K562 (cell line): ENCODE measurements at regions not wholly inside any gene's neighbourhood (a gene's known extent, or its start where the extent isn't known, plus 50 kb on each side); places are given as distances from the start of the nearest gene placed in this dataset.

ENCODE experiments used
- EGR1 ChIP-seq: fragments of 450-650 bp; conservative IDR thresholded peaks from 2 replicates; pipeline ENCODE4 v1.6.1; 2017; ENCODE audit warnings: mild to moderate bottlenecking
- EP400 ChIP-seq: fragments of 450-650 bp; IDR thresholded peaks from 2 replicates; pipeline ENCODE4 v1.6.1; 2017; ENCODE audit warnings: antibody characterized with exemption, mild to moderate bottlenecking, moderate library complexity
- GABPB1 ChIP-seq: sonication (generic); formaldehyde crosslinking; IDR thresholded peaks from 2 replicates; pipeline ENCODE4 v1.8.0; 2022; ENCODE audit warnings: mild to moderate bottlenecking, missing genetic modification reagents
- KAT7 ChIP-seq: sonication (generic); formaldehyde crosslinking; IDR thresholded peaks from 2 replicates; pipeline ENCODE4 v1.8.0; 2022; ENCODE audit warnings: missing genetic modification reagents, mild to moderate bottlenecking, borderline replicate concordance
- KDM5B ChIP-seq: fragments of 200-600 bp; sonication (generic); IDR thresholded peaks from 2 replicates; pipeline ENCODE4 v1.6.1; 2012; ENCODE audit warnings: low read depth, mild to moderate bottlenecking, moderate library complexity, low read length, control low read depth, inconsistent platforms; ENCODE audit not compliant: insufficient replicate concordance
- MYC ChIP-seq, 2 experiments: fragments of 250-450 bp in 1 of 2; sonication (Bioruptor Pico) in 1 of 2; IDR thresholded peaks; 2 replicates each; pipeline versions ENCODE4 v1.5.1 to v1.6.1; 2012 to 2021; ENCODE audit warnings: low read depth in 2 of 2, borderline replicate concordance in 1 of 2, improper control_type of control experiment in 1 of 2, low read length in 1 of 2, mild to moderate bottlenecking in 1 of 2, moderate library complexity in 1 of 2
- NCOA6 ChIP-seq: fragments of 450-650 bp; IDR thresholded peaks from 2 replicates; pipeline ENCODE4 v1.6.1; 2017; ENCODE audit warnings: mild to moderate bottlenecking
- RBM39 ChIP-seq: fragments of 200-400 bp; formaldehyde crosslinking; optimal IDR thresholded peaks from 2 replicates; pipeline ENCODE3; 2018; ENCODE audit warnings: low read depth, low read length
- SMAD1 ChIP-seq: fragments of 150-350 bp; IDR thresholded peaks from 2 replicates; pipeline ENCODE4 v1.6.1; 2014; ENCODE audit warnings: low read length, low read depth; ENCODE audit not compliant: partially characterized antibody
- SUPT5H ChIP-seq: fragments of 450-650 bp; IDR thresholded peaks from 2 replicates; pipeline ENCODE4 v1.6.1; 2016
- ZKSCAN1 ChIP-seq: fragments of 150-350 bp; IDR thresholded peaks from 2 replicates; pipeline ENCODE4 v1.6.1; 2016; ENCODE audit warnings: low read depth, low read length
- ZNF197 ChIP-seq: fragments of 200-800 bp; sonication (Bioruptor generic); IDR thresholded peaks from 2 replicates; pipeline ENCODE4 v1.6.1; 2016; ENCODE audit warnings: low read depth, missing genetic modification characterization, missing compliant biosample characterization
- TF ChIP-seq, protein P1 (sequence below), 3 experiments: fragments of 200-800 bp in 1 of 3; sonication (Bioruptor generic) in 1 of 3; sonication (generic) in 1 of 3; formaldehyde crosslinking in 1 of 3; IDR thresholded peaks; 2 replicates each; pipeline versions ENCODE4 v1.6.1 to v1.8.0; 2016 to 2022; ENCODE audit warnings: mild to moderate bottlenecking in 2 of 3, missing compliant biosample characterization in 2 of 3, missing genetic modification characterization in 2 of 3, missing genetic modification reagents in 1 of 3
- TF ChIP-seq, protein P2 (sequence below): fragments of 450-650 bp; conservative IDR thresholded peaks from 2 replicates; pipeline ENCODE4 v1.6.1; 2016; ENCODE audit warnings: missing genetic modification characterization, low read depth, mild to moderate bottlenecking, control low read depth, missing compliant biosample characterization
- TF ChIP-seq, protein P3 (sequence below): fragments of 200-800 bp; sonication (Bioruptor generic); IDR thresholded peaks from 2 replicates; pipeline ENCODE4 v1.6.1; 2017; ENCODE audit warnings: missing genetic modification characterization, missing compliant biosample characterization

DNA sequence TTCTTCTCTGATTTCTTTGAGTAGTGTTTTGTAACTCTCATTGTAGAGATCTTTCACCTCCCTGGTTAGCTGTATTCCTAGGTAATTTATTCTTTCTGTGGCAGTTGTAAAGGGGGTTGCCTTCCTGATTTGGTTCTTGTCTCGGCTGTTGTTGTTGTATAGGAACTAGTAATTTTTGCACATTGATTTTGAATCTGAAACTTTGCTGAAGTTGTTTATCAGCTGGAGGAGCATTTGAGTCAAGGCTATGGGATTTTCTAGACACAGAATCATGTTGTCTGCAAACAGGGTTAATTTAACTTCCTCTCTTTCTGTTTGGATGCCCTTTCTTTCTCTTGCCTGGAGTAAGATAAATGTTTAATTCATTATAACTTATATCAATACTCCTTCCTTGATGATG, 86.4 kb downstream of the OLIG3 start (continued):
- TF ChIP-seq, protein P1, sequence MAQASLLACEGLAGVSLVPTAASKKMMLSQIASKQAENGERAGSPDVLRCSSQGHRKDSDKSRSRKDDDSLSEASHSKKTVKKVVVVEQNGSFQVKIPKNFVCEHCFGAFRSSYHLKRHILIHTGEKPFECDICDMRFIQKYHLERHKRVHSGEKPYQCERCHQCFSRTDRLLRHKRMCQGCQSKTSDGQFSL (CRISPR knock-in tag; IDR thresholded peaks at IDR 0.05) = no peak
- TF ChIP-seq, protein P1 (tag; IDR thresholded peaks at IDR 0.05) = no peak
- TF ChIP-seq EGR1 (no peak), MYC (IDR thresholded peaks at IDR 0.05; ENCODE audit: low read depth, low read length) (no peak), MYC (CRISPR knock-in tag; IDR thresholded peaks at IDR 0.05; ENCODE audit: borderline replicate concordance, low read depth) (no peak), GABPB1 (CRISPR knock-in tag) (no peak), EP400 (no peak), RBM39 (no peak), ZKSCAN1 (no peak), SMAD1 (no peak), KAT7 (CRISPR knock-in tag) (no peak), KDM5B (no peak), SUPT5H (no peak), ZNF197 (CRISPR knock-in tag) (no peak), NCOA6 (no peak)
- TF ChIP-seq, protein P2, sequence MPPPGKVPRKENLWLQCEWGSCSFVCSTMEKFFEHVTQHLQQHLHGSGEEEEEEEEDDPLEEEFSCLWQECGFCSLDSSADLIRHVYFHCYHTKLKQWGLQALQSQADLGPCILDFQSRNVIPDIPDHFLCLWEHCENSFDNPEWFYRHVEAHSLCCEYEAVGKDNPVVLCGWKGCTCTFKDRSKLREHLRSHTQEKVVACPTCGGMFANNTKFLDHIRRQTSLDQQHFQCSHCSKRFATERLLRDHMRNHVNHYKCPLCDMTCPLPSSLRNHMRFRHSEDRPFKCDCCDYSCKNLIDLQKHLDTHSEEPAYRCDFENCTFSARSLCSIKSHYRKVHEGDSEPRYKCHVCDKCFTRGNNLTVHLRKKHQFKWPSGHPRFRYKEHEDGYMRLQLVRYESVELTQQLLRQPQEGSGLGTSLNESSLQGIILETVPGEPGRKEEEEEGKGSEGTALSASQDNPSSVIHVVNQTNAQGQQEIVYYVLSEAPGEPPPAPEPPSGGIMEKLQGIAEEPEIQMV (tag) = no peak
- TF ChIP-seq, protein P3, sequence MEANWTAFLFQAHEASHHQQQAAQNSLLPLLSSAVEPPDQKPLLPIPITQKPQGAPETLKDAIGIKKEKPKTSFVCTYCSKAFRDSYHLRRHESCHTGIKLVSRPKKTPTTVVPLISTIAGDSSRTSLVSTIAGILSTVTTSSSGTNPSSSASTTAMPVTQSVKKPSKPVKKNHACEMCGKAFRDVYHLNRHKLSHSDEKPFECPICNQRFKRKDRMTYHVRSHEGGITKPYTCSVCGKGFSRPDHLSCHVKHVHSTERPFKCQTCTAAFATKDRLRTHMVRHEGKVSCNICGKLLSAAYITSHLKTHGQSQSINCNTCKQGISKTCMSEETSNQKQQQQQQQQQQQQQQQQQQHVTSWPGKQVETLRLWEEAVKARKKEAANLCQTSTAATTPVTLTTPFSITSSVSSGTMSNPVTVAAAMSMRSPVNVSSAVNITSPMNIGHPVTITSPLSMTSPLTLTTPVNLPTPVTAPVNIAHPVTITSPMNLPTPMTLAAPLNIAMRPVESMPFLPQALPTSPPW (CRISPR knock-in tag) = no peak
